ENCODE measurements at regions not wholly inside any gene's neighbourhood (a gene's known extent, or its start where the extent isn't known, plus 50 kb on each side); places are given as distances from the start of the nearest gene placed in this dataset.

GRCh38 chr1:102550729-102551384 is 554.1 kb upstream of the OLFM3 start:
- DNase-seq (ENCODE audit: low spot score in 2 of 2): no peak
- no peak for TF ChIP-seq POLR2A (IDR thresholded peaks at IDR 0.05)
- no peak for TF ChIP-seq CTCF (IDR thresholded peaks at IDR 0.05)
- intact Hi-C loops (cut with DNase I; ENCODE audit: low total_unique reads): no loop called here
- no peak overlapping the region for H3K4me3 ChIP-seq (ENCODE audit: low read depth, poor library complexity, severe bottlenecking)
- WGBS, 2 donors: 85 to 95% methylated on average over 2 of the region's 2 CpGs

GRCh38 chr1:102546251-102546650 is 549.5 kb upstream of the OLFM3 start:
- 34 to 35% methylated on average over 2 of the region's 2 CpGs for WGBS, 2 donors

GRCh38 chr1:102535829-102536505 is 539.2 kb upstream of the OLFM3 start:
- no peak for DNase-seq (ENCODE audit: low spot score in 2 of 2)
- WGBS, 2 donors: 60 to 64% methylated on average over 5 of the region's 5 CpGs
- intact Hi-C loops (cut with DNase I; ENCODE audit: low total_unique reads): no loop called here
- no peak overlapping the region for H3K4me3 ChIP-seq (ENCODE audit: low read depth, poor library complexity, severe bottlenecking)
- no peak for TF ChIP-seq CTCF (IDR thresholded peaks at IDR 0.05)
- no peak for TF ChIP-seq POLR2A (IDR thresholded peaks at IDR 0.05)

More at GRCh38 chr1:102546251-102546650, 549.5 kb upstream of the OLFM3 start:
- TF ChIP-seq CTCF (IDR thresholded peaks at IDR 0.05) (no peak), POLR2A (IDR thresholded peaks at IDR 0.05) (no peak)
- intact Hi-C loops (cut with DNase I; ENCODE audit: low total_unique reads): no loop called here
- no peak for DNase-seq (ENCODE audit: low spot score in 2 of 2)
- H3K4me3 ChIP-seq (ENCODE audit: low read depth, poor library complexity, severe bottlenecking): no peak overlapping the region

- no peak for TF ChIP-seq POLR2A (IDR thresholded peaks at IDR 0.05)
- TF ChIP-seq CTCF (IDR thresholded peaks at IDR 0.05): no peak
- no peak for DNase-seq (ENCODE audit: low spot score in 2 of 2)
- WGBS, 2 donors: 71 to 74% methylated on average over 4 of the region's 4 CpGs
- intact Hi-C loops (cut with DNase I; ENCODE audit: low total_unique reads): no loop called here
- no peak overlapping the region for H3K4me3 ChIP-seq (ENCODE audit: low read depth, poor library complexity, severe bottlenecking)
These were observed 534.3 kb upstream of the OLFM3 start for GRCh38 chr1:102531036-102531435.

GRCh38 chr1:102529446-102529845 is 532.7 kb upstream of the OLFM3 start:
- no peak overlapping the region for H3K4me3 ChIP-seq (ENCODE audit: low read depth, poor library complexity, severe bottlenecking)
- TF ChIP-seq CTCF (IDR thresholded peaks at IDR 0.05) (no peak), POLR2A (IDR thresholded peaks at IDR 0.05) (no peak)
- intact Hi-C loops (cut with DNase I; ENCODE audit: low total_unique reads): no loop called here
- 67 to 73% methylated on average over 1 of the region's 1 CpG for WGBS, 2 donors
- no peak for DNase-seq (ENCODE audit: low spot score in 2 of 2)
